ENCODE measurements at regions not wholly inside any gene's neighbourhood (a gene's known extent, or its start where the extent isn't known, plus 50 kb on each side); places are given as distances from the start of the nearest gene placed in this dataset.
A peak's percentile ranks its signal among the peaks of the same experiment; 100 is the strongest.

GRCh38 chr6:168826726-168827585 is 386.0 kb downstream of the SMOC2 start:
- ChIA-PET CTCF (no interaction called here), POLR2A (ENCODE audit: unreplicated experiment) (no interaction called here)
- Histone ChIP-seq H3K56ac (ENCODE audit: extremely low read depth, insufficient read depth, low read length) (no peak overlapping the region), H4K5ac (ENCODE audit: low read depth, low read length) (no peak overlapping the region), H3K9me1 (ENCODE audit: insufficient read depth, low read length) (no peaks in the 10 kb centered on the region), H3K9ac (ENCODE audit: low read depth, low read length) (no peak overlapping the region), H2BK15ac (ENCODE audit: low read depth, low read length) (no peak overlapping the region), H3K79me1 (ENCODE audit: low read depth in 1 of 2, low read length in 2 of 2) (no peaks in the 10 kb centered on the region), H3K18ac (ENCODE audit: low read depth, low read length) (no peak overlapping the region), H2AK9ac (replicated peaks; ENCODE audit: low read depth, low read length, poor library complexity) (peak overlapping the region; percentile 31), H3K4me1 (ENCODE audit: control insufficient read depth, insufficient read depth, low read length) (no peaks in the 10 kb centered on the region), H3K27me3 (ENCODE audit: control insufficient read depth, insufficient read depth, low read length) (no peaks in the 10 kb centered on the region), H3K4me3 (ENCODE audit: insufficient read depth, low read depth, low read length) (no peak overlapping the region), H3K4me2 (ENCODE audit: low read depth, low read length) (no peak overlapping the region), H3K27ac (ENCODE audit: insufficient read depth, low read length) (no peak overlapping the region), H3K23ac (ENCODE audit: low read depth, low read length) (no peak overlapping the region), H2BK120ac (ENCODE audit: low read depth, low read length) (no peak overlapping the region), H3K14ac (replicated peaks; ENCODE audit: low read depth, low read length) (no peak overlapping the region), H4K91ac (ENCODE audit: insufficient read depth, low read depth, low read length) (no peak overlapping the region), H4K8ac (ENCODE audit: low read depth in 2 of 2, low read length in 2 of 2) (no peak overlapping the region), H3K4ac (ENCODE audit: low read depth, low read length) (no peak overlapping the region), H3K36me3 (ENCODE audit: control insufficient read depth, insufficient read depth, low read length) (no peaks in the 10 kb centered on the region), H2AFZ (replicated peaks; ENCODE audit: low read length, poor library complexity) (no peak overlapping the region), H3K9me3 (ENCODE audit: control insufficient read depth, insufficient read depth, low read length) (peaks cover 21% of the 10 kb centered on the region; the same call in 1 of the 2 replicates), H2BK20ac (ENCODE audit: low read depth, low read length) (no peak overlapping the region), H2BK5ac (ENCODE audit: low read depth, low read length, poor library complexity, severe bottlenecking) (no peak overlapping the region), H4K20me1 (ENCODE audit: insufficient read depth, low read length) (no peaks in the 10 kb centered on the region), H2AK5ac (ENCODE audit: low read depth, low read length) (no peak overlapping the region)
- DNase-seq (no peak), ATAC-seq (ENCODE audit: low read depth) (no peak)
- no TSS peak for BruUV-seq (replicated peaks)
- intact Hi-C loops (cut with micrococcal nuclease) (no loop called here), dilution Hi-C loops (cut with HindIII; ENCODE audit: low sequenced_read_pairs, unreplicated experiment) (no loop called here), in situ Hi-C loops (cut with MboI; ENCODE audit: low sequenced_read_pairs) (no loop called here)
- whole genome bisulfite sequencing, 2 experiments (ENCODE audit: extremely low coverage in 2 of 2, insufficient read length in 1 of 2) = 46% methylated on average over 3 of the region's 19 CpGs; no CpG with 5 or more reads in 1 of the 2 experiments
- TF ChIP-seq MAFK (IDR thresholded peaks at IDR 0.05; ENCODE audit: low read depth, low read length) (no peak), MXI1 (IDR thresholded peaks at IDR 0.05; ENCODE audit: borderline replicate concordance, low read depth, low read length) (no peak), CTCF (conservative IDR thresholded peaks at IDR 0.05; ENCODE audit: low read depth, low read length) (no peak), CHD1 (IDR thresholded peaks at IDR 0.05; ENCODE audit: low read depth, low read length) (no peak), USF2 (IDR thresholded peaks at IDR 0.05; ENCODE audit: low read depth, low read length) (no peak), NFE2L2 (IDR thresholded peaks at IDR 0.05; ENCODE audit: low read depth, low read length) (no peak), RAD21 (IDR thresholded peaks at IDR 0.05; ENCODE audit: low read length) (no peak), RFX5 (IDR thresholded peaks at IDR 0.05; ENCODE audit: low read depth, low read length) (no peak), POLR2A (IDR thresholded peaks at IDR 0.05; ENCODE audit: low read depth, low read length) (no peak), BHLHE40 (IDR thresholded peaks at IDR 0.05; ENCODE audit: low read depth, low read length) (no peak), MAZ (IDR thresholded peaks at IDR 0.05; ENCODE audit: borderline replicate concordance, low read depth, low read length) (no peak)
